ENCODE measurements at regions not wholly inside any gene's neighbourhood (a gene's known extent, or its start where the extent isn't known, plus 50 kb on each side); places are given as distances from the start of the nearest gene placed in this dataset.
"Not testable (repeated sequence)": the region's sequence is repeated elsewhere in the genome, so short reads cannot be mapped to it uniquely, and the experiment has no call there.

- TF ChIP-seq, protein P1, sequence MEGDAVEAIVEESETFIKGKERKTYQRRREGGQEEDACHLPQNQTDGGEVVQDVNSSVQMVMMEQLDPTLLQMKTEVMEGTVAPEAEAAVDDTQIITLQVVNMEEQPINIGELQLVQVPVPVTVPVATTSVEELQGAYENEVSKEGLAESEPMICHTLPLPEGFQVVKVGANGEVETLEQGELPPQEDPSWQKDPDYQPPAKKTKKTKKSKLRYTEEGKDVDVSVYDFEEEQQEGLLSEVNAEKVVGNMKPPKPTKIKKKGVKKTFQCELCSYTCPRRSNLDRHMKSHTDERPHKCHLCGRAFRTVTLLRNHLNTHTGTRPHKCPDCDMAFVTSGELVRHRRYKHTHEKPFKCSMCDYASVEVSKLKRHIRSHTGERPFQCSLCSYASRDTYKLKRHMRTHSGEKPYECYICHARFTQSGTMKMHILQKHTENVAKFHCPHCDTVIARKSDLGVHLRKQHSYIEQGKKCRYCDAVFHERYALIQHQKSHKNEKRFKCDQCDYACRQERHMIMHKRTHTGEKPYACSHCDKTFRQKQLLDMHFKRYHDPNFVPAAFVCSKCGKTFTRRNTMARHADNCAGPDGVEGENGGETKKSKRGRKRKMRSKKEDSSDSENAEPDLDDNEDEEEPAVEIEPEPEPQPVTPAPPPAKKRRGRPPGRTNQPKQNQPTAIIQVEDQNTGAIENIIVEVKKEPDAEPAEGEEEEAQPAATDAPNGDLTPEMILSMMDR (IDR thresholded peaks at IDR 0.05): not testable (repeated sequence)
- TF ChIP-seq POLR2A (IDR thresholded peaks at IDR 0.05): not testable (repeated sequence)
Measured at GRCh38 chr21:28836588-28836987, 156.1 kb downstream of the LTN1 start.
